A673 (cell line): ENCODE measurements at regions not wholly inside any gene's neighbourhood (a gene's known extent, or its start where the extent isn't known, plus 50 kb on each side); places are given as distances from the start of the nearest gene placed in this dataset.

Source experiments
- EZH2 ChIP-seq: fragments of 200-600 bp; sonication (generic); IDR thresholded peaks from 2 replicates; pipeline ENCODE4 v1.6.1; 2017; ENCODE audit warnings: borderline replicate concordance, low read depth, mild to moderate bottlenecking, mixed read lengths, antibody characterized with exemption, low read length; ENCODE audit not compliant: poor library complexity, severe bottlenecking
- TF ChIP-seq, protein P1 (sequence below): fragments of 300-800, 200-600 bp; sonication (generic); conservative IDR thresholded peaks from 2 replicates; pipeline ENCODE4 v1.5.1; 2017; ENCODE audit warnings: low read depth, mild to moderate bottlenecking, antibody characterized with exemption, low read length, moderate library complexity, mixed read lengths

GRCh38 chr4:167623241-167623572 is 388.9 kb upstream of the SPOCK3 start:
- TF ChIP-seq, protein P1, sequence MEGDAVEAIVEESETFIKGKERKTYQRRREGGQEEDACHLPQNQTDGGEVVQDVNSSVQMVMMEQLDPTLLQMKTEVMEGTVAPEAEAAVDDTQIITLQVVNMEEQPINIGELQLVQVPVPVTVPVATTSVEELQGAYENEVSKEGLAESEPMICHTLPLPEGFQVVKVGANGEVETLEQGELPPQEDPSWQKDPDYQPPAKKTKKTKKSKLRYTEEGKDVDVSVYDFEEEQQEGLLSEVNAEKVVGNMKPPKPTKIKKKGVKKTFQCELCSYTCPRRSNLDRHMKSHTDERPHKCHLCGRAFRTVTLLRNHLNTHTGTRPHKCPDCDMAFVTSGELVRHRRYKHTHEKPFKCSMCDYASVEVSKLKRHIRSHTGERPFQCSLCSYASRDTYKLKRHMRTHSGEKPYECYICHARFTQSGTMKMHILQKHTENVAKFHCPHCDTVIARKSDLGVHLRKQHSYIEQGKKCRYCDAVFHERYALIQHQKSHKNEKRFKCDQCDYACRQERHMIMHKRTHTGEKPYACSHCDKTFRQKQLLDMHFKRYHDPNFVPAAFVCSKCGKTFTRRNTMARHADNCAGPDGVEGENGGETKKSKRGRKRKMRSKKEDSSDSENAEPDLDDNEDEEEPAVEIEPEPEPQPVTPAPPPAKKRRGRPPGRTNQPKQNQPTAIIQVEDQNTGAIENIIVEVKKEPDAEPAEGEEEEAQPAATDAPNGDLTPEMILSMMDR, result no peak
- TF ChIP-seq EZH2, result no peak
